GM12878 (cell line): ENCODE measurements at regions not wholly inside any gene's neighbourhood (a gene's known extent, or its start where the extent isn't known, plus 50 kb on each side); places are given as distances from the start of the nearest gene placed in this dataset.
A peak's percentile ranks its signal among the peaks of the same experiment; 100 is the strongest.

ENCODE experiments used
- BCL11A ChIP-seq: IDR thresholded peaks from 2 replicates; pipeline ENCODE4 v1.6.1; 2011; ENCODE audit warnings: low read depth, low read length
- HDAC6 ChIP-seq: fragments of 200-600 bp; sonication (generic); IDR thresholded peaks from one replicate; pipeline ENCODE4 v1.8.0; 2017; ENCODE audit warnings: antibody characterized with exemption; ENCODE audit not compliant: unreplicated experiment
- MEF2A ChIP-seq: IDR thresholded peaks from 2 replicates; pipeline ENCODE4 v1.6.1; 2011; ENCODE audit warnings: low read depth, mild to moderate bottlenecking, low read length, moderate library complexity; ENCODE audit not compliant: insufficient read depth
- MYB ChIP-seq: fragments of 150-350 bp; IDR thresholded peaks from 2 replicates; pipeline ENCODE4 v1.6.1; 2014; ENCODE audit warnings: mild to moderate bottlenecking, low read depth, low read length, borderline replicate concordance
- NBN ChIP-seq: fragments of 450-650 bp; IDR thresholded peaks from 2 replicates; pipeline ENCODE4 v1.6.1; 2016
- NFYB ChIP-seq: IDR thresholded peaks from 2 replicates; pipeline ENCODE4 v1.6.1; 2011; ENCODE audit warnings: low read depth, mild to moderate bottlenecking, low read length, improper control_type of control experiment, moderate library complexity; ENCODE audit not compliant: insufficient read depth
- POLR2A ChIP-seq: IDR thresholded peaks from 2 replicates; pipeline ENCODE4 v1.6.1; 2011; ENCODE audit warnings: low read depth, mild to moderate bottlenecking, low read length
- POLR2AphosphoS2 ChIP-seq: IDR thresholded peaks from 2 replicates; pipeline ENCODE4 v1.6.1; 2011; ENCODE audit warnings: low read depth, mild to moderate bottlenecking, low read length, improper control_type of control experiment, moderate library complexity
- RUNX3 ChIP-seq: IDR thresholded peaks from 2 replicates; pipeline ENCODE4 v1.6.1; 2012; ENCODE audit warnings: low read length, inconsistent platforms
- TAF1 ChIP-seq: IDR thresholded peaks from 2 replicates; pipeline ENCODE4 v1.6.1; 2011; ENCODE audit warnings: mild to moderate bottlenecking, low read depth, low read length, borderline replicate concordance
- TARDBP ChIP-seq: IDR thresholded peaks from 2 replicates; pipeline ENCODE4 v1.6.1; 2016; ENCODE audit warnings: borderline replicate concordance
- TCF7 ChIP-seq: IDR thresholded peaks from 2 replicates; pipeline ENCODE4 v1.6.1; 2014; ENCODE audit warnings: antibody characterized with exemption, borderline replicate concordance
- WRNIP1 ChIP-seq: IDR thresholded peaks from 2 replicates; pipeline ENCODE4 v1.6.1; 2011; ENCODE audit warnings: low read depth, low read length, improper control_type of control experiment, borderline replicate concordance
- YY1 ChIP-seq: IDR thresholded peaks from 2 replicates; pipeline ENCODE4 v1.6.1; 2011; ENCODE audit warnings: low read depth, mild to moderate bottlenecking, low read length
- ZBTB11 ChIP-seq: fragments of 450-650 bp; formaldehyde crosslinking; IDR thresholded peaks from 2 replicates; pipeline ENCODE4 v1.5.0; 2022; ENCODE audit warnings: mild to moderate bottlenecking, missing genetic modification characterization
- ZNF24 ChIP-seq: fragments of 450-650 bp; IDR thresholded peaks from 2 replicates; pipeline ENCODE4 v1.6.1; 2017; ENCODE audit warnings: antibody characterized with exemption, mild to moderate bottlenecking
- TF ChIP-seq, protein P1 (sequence below): fragments of 450-650 bp; formaldehyde crosslinking; IDR thresholded peaks from 2 replicates; pipeline ENCODE4 v1.4.0; 2022; ENCODE audit warnings: mild to moderate bottlenecking, moderate library complexity
- TF ChIP-seq, protein P2 (sequence below): IDR thresholded peaks from 2 replicates; pipeline ENCODE4 v1.6.1; 2012; ENCODE audit warnings: improper control_type of control experiment, low read depth, low read length; ENCODE audit not compliant: insufficient replicate concordance

- TF ChIP-seq HDAC6 (no peak), ZNF24 (no peak), ZBTB11 (CRISPR knock-in tag) (no peak), BCL11A (peak; percentile 46; the same call in 1 of the 2 replicates), WRNIP1 (no peak), TAF1 (peak; percentile 44; the same call in 1 of the 2 replicates), NBN (peak; percentile 69; the same call in 1 of the 2 replicates), MEF2A (no peak), RUNX3 (peak; percentile 92), TARDBP (no peak), MYB (no peak), YY1 (peak; percentile 55; the same call in 1 of the 2 replicates), NFYB (no peak), POLR2AphosphoS2 (no peak), TCF7 (no peak), POLR2A (peak; percentile 78)
- TF ChIP-seq, protein P1, sequence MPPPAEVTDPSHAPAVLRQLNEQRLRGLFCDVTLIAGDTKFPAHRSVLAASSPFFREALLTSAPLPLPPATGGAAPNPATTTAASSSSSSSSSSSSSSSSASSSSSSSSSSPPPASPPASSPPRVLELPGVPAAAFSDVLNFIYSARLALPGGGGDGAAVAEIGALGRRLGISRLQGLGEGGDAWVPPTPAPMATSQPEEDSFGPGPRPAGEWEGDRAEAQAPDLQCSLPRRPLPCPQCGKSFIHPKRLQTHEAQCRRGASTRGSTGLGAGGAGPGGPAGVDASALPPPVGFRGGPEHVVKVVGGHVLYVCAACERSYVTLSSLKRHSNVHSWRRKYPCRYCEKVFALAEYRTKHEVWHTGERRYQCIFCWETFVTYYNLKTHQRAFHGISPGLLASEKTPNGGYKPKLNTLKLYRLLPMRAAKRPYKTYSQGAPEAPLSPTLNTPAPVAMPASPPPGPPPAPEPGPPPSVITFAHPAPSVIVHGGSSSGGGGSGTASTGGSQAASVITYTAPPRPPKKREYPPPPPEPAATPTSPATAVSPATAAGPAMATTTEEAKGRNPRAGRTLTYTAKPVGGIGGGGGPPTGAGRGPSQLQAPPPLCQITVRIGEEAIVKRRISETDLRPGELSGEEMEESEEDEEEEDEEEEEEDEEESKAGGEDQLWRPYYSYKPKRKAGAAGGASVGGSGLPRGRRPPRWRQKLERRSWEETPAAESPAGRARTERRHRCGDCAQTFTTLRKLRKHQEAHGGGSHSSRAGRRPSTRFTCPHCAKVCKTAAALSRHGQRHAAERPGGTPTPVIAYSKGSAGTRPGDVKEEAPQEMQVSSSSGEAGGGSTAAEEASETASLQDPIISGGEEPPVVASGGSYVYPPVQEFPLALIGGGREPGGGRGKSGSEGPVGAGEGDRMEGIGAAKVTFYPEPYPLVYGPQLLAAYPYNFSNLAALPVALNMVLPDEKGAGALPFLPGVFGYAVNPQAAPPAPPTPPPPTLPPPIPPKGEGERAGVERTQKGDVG, result no peak
- TF ChIP-seq, protein P2, sequence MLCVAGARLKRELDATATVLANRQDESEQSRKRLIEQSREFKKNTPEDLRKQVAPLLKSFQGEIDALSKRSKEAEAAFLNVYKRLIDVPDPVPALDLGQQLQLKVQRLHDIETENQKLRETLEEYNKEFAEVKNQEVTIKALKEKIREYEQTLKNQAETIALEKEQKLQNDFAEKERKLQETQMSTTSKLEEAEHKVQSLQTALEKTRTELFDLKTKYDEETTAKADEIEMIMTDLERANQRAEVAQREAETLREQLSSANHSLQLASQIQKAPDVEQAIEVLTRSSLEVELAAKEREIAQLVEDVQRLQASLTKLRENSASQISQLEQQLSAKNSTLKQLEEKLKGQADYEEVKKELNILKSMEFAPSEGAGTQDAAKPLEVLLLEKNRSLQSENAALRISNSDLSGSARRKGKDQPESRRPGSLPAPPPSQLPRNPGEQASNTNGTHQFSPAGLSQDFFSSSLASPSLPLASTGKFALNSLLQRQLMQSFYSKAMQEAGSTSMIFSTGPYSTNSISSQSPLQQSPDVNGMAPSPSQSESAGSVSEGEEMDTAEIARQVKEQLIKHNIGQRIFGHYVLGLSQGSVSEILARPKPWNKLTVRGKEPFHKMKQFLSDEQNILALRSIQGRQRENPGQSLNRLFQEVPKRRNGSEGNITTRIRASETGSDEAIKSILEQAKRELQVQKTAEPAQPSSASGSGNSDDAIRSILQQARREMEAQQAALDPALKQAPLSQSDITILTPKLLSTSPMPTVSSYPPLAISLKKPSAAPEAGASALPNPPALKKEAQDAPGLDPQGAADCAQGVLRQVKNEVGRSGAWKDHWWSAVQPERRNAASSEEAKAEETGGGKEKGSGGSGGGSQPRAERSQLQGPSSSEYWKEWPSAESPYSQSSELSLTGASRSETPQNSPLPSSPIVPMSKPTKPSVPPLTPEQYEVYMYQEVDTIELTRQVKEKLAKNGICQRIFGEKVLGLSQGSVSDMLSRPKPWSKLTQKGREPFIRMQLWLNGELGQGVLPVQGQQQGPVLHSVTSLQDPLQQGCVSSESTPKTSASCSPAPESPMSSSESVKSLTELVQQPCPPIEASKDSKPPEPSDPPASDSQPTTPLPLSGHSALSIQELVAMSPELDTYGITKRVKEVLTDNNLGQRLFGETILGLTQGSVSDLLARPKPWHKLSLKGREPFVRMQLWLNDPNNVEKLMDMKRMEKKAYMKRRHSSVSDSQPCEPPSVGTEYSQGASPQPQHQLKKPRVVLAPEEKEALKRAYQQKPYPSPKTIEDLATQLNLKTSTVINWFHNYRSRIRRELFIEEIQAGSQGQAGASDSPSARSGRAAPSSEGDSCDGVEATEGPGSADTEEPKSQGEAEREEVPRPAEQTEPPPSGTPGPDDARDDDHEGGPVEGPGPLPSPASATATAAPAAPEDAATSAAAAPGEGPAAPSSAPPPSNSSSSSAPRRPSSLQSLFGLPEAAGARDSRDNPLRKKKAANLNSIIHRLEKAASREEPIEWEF, result no peak
Measured at GRCh38 chr17:77404812-77405581, 264.2 kb downstream of the SEC14L1 start (continued).
